COR-L47 (cell line): ENCODE measurements at regions not wholly inside any gene's neighbourhood (a gene's known extent, or its start where the extent isn't known, plus 50 kb on each side); places are given as distances from the start of the nearest gene placed in this dataset.

Source experiments
- DNase-seq: peaks from one replicate; lab custom pipeline; 2025; lab: John Stamatoyannopoulos, UW

GRCh38 chr4:22336822-22337221 is 179.0 kb downstream of the ADGRA3 start:
- DNase-seq = no peak

GRCh38 chr4:22334155-22334554 is 181.7 kb downstream of the ADGRA3 start:
- no peak for DNase-seq

- no peak for DNase-seq
Measured at GRCh38 chr4:22324422-22324821, 191.4 kb downstream of the ADGRA3 start.

GRCh38 chr4:22323691-22324090 is 192.2 kb downstream of the ADGRA3 start:
- no peak for DNase-seq

GRCh38 chr4:22322996-22323395 is 192.9 kb downstream of the ADGRA3 start:
- no peak for DNase-seq

GRCh38 chr4:22315628-22316027 is 200.2 kb downstream of the ADGRA3 start:
- no peak for DNase-seq

GRCh38 chr4:22313976-22314375 is 201.9 kb downstream of the ADGRA3 start:
- DNase-seq = no peak

GRCh38 chr4:22312113-22312512 is 203.8 kb downstream of the ADGRA3 start:
- DNase-seq = no peak

GRCh38 chr4:22301253-22301652 is 214.6 kb downstream of the ADGRA3 start:
- DNase-seq = no peak

- DNase-seq = no peak
Measured at GRCh38 chr4:22299678-22300077, 216.2 kb downstream of the ADGRA3 start.

GRCh38 chr4:22287631-22288030 is 228.2 kb downstream of the ADGRA3 start:
- DNase-seq = no peak

GRCh38 chr4:22268350-22269025 is 247.4 kb downstream of the ADGRA3 start:
- DNase-seq = no peak

- no peak for DNase-seq
Measured at GRCh38 chr4:22264261-22264660, 251.6 kb downstream of the ADGRA3 start.

- no peak for DNase-seq
Measured at GRCh38 chr4:22253431-22253830, 262.4 kb downstream of the ADGRA3 start.

- DNase-seq = no peak
Measured at GRCh38 chr4:22246847-22247246, 269.0 kb downstream of the ADGRA3 start.

- DNase-seq = no peak
Measured at GRCh38 chr4:22245294-22245693, 270.6 kb downstream of the ADGRA3 start.

- DNase-seq = no peak
Measured at GRCh38 chr4:22241415-22241814, 274.5 kb downstream of the ADGRA3 start.

- no peak for DNase-seq
Measured at GRCh38 chr4:22240814-22241213, 275.1 kb downstream of the ADGRA3 start.

- DNase-seq = no peak
Measured at GRCh38 chr4:22238742-22239141, 277.1 kb downstream of the ADGRA3 start.

GRCh38 chr4:22237846-22238494 is 277.9 kb downstream of the ADGRA3 start:
- DNase-seq = no peak

- peak; percentile 7 for DNase-seq
Measured at GRCh38 chr4:22237155-22237751, 278.6 kb downstream of the ADGRA3 start.

GRCh38 chr4:22235698-22236097 is 280.2 kb downstream of the ADGRA3 start:
- no peak for DNase-seq

- DNase-seq = no peak
Measured at GRCh38 chr4:22233230-22233629, 282.6 kb downstream of the ADGRA3 start.

GRCh38 chr4:22220965-22221364 is 272.4 kb upstream of the KCNIP4 start:
- DNase-seq = no peak
